GM13976 (cell line): ENCODE measurements at regions not wholly inside any gene's neighbourhood (a gene's known extent, or its start where the extent isn't known, plus 50 kb on each side); places are given as distances from the start of the nearest gene placed in this dataset.

Source experiments
- DNase-seq: peaks from one replicate; pipeline ENCODE4 v3.0.0; 2012; ENCODE audit warnings: low spot score
- in situ Hi-C: fragments of 300-500 bp; cut with MboI; formaldehyde crosslinking; loops from one replicate; pipeline ENCODE4 v1.12.0; 2022; ENCODE audit warnings: low sequenced_read_pairs, mixed read lengths, inconsistent platforms; ENCODE audit not compliant: unreplicated experiment
- TF ChIP-seq, protein P1 (sequence below): IDR thresholded peaks from 2 replicates; pipeline ENCODE4 v1.5.1; 2012; ENCODE audit warnings: borderline replicate concordance, mild to moderate bottlenecking; ENCODE audit not compliant: insufficient read depth; ENCODE audit errors: extremely low read depth, missing control alignments, control extremely low read depth

DNA sequence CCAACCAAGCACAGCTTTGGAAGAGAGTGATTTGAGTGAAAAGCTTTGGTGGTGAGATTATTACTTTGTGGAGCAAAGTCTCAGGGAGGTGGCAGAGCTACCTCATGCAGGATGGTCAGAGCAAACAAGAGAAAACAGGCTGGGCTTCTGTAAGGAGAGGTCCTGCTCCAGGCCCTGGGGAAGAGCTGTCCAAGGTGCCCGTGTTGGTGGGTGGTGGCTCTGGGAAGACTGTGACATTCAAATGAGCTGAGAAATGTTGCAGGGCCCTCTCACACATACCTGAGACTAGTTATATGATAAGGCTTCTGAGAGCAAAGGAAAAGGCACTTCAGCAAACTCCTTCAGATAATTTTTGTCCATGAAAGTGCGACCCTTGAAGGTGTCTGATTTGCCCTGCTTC lies 205.5 kb upstream of the SOX21 start:
- TF ChIP-seq, protein P1, sequence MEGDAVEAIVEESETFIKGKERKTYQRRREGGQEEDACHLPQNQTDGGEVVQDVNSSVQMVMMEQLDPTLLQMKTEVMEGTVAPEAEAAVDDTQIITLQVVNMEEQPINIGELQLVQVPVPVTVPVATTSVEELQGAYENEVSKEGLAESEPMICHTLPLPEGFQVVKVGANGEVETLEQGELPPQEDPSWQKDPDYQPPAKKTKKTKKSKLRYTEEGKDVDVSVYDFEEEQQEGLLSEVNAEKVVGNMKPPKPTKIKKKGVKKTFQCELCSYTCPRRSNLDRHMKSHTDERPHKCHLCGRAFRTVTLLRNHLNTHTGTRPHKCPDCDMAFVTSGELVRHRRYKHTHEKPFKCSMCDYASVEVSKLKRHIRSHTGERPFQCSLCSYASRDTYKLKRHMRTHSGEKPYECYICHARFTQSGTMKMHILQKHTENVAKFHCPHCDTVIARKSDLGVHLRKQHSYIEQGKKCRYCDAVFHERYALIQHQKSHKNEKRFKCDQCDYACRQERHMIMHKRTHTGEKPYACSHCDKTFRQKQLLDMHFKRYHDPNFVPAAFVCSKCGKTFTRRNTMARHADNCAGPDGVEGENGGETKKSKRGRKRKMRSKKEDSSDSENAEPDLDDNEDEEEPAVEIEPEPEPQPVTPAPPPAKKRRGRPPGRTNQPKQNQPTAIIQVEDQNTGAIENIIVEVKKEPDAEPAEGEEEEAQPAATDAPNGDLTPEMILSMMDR: no peak
- no peak for DNase-seq
- in situ Hi-C loops: no loop called here

DNA sequence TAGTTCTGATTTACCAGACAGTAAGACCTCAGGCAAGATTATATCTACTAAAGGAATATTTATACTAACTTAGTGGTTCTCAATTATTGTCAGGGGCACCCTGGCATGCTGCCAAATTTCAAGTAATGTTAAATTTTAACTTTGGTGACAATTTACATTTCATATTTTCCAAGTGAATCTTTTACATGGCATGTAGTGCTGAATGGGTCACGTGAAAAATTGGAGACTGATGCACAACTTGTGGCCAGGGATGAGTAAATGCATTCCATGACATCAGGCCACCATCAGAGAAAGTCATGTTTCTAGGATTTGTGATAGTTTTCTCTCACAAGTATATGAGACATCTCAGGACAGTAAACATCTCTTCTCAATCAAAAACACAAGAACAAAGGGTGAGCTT lies 202.6 kb upstream of the SOX21 start:
- TF ChIP-seq, protein P1: no peak
- DNase-seq: no peak
- in situ Hi-C loops: no loop called here

DNA sequence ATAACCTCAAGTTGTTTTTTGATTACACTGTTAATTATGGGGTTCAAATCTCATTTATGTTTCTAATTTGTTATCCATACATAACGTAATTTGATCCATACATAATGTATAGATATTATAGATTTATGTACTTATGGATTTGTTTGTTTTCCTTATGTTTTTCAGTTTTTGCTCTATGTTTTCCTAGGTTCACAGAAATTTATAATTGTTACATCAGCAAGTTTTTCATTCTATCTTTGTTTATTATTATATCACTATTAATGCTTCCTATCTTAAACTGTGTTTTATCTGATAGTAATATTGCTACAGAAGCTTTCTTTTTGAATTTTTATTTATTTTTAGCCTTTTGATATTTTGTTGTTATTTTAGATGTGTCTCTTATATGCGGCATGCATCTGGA lies 194.3 kb upstream of the SOX21 start:
- no peak for DNase-seq
- in situ Hi-C loops: no loop called here
- TF ChIP-seq, protein P1: no peak

DNA sequence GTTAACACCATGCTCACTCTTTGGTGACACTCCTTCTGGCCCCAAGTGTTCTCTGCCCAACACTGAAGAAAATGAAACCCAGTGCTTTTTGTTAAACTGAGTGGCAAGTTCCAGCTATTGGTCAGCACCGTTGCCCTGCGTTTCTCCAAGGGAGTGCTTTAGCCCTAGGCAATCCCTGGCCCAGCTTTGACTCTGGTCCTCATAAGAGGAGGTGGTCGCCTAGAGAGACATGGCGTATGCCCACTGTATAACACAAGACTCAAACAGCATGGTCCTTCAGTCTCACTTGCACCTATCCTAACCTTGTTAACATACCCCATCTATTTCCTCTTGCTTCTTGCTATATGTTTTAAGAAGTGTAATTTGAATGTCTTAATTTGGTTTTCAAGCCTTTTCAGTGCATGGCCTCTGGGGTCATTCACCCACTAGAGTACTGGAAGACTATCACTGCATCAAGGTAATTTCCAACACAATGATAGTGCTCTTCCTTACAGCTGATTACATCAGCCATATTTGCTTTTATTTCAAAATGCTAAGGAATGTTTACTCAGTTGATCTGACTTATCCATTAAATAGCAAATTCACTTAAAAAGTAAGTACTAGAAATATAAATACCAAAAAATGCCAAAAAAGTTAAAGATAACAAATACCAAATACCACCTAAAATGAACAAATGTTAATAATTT lies 190.5 kb upstream of the SOX21 start:
- in situ Hi-C loops: no loop called here
- no peak for DNase-seq
- TF ChIP-seq, protein P1: no peak

DNA sequence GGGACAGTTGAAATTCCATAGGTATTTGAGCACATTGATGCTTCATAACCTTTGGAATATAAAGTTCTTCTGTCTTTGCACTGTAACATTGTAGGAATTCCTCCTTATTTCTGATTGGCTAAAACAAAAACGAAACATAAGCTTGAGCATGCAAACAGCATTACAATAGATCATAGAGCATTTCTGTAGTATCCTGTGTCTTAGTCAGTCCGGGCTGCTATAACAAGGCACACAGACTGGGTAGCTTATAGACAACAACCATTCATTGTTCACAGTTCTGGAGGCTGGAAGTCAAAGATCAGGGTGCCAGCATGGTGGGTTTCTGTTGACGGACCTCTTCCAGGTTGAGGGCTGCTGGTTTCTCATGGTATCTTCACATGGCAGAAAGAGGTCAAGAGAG lies 188.7 kb upstream of the SOX21 start:
- no peak for DNase-seq
- in situ Hi-C loops: no loop called here
- TF ChIP-seq, protein P1: no peak

DNA sequence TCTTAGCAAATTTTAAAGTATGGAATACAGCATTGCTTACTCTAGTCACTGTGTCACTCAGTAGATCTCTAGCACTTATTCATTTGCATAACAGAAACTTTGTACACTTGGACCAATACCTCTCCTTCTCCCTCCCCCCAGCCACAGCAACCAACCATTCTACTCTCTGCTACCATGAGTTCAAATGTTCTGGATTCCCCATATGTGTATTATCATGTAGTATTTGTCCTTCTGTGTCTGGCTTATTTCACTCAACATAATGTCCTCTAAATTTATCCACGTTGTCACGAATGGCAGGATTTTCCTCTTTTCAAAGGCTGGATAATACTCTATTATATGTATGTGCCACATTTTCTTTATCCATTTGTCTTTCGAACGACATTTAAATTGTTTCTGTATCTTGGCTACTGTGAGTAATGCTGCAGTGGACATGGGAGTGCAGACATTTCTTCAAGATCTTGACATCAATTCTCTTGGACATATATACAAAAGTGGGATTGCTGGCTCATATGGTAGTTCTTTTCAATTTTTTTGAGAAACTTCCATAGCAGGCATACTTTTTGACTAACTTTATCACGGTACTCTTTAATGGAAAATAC lies 184.5 kb upstream of the SOX21 start:
- in situ Hi-C loops: no loop called here
- TF ChIP-seq, protein P1: no peak
- DNase-seq: no peak
